PC-9 (cell line): ENCODE measurements at regions not wholly inside any gene's neighbourhood (a gene's known extent, or its start where the extent isn't known, plus 50 kb on each side); places are given as distances from the start of the nearest gene placed in this dataset.

Experiments used
- EZH2 ChIP-seq: fragments of 200-600 bp; sonication (generic); IDR thresholded peaks from 2 replicates; pipeline ENCODE4 v1.8.0; 2017; ENCODE audit warnings: antibody characterized with exemption, low read depth
- TF ChIP-seq, protein P1 (sequence below): fragments of 200-600 bp; sonication (generic); conservative IDR thresholded peaks from 2 replicates; pipeline ENCODE4 v1.6.1; 2017; ENCODE audit warnings: mixed run types, antibody characterized with exemption, mild to moderate bottlenecking, moderate library complexity

DNA sequence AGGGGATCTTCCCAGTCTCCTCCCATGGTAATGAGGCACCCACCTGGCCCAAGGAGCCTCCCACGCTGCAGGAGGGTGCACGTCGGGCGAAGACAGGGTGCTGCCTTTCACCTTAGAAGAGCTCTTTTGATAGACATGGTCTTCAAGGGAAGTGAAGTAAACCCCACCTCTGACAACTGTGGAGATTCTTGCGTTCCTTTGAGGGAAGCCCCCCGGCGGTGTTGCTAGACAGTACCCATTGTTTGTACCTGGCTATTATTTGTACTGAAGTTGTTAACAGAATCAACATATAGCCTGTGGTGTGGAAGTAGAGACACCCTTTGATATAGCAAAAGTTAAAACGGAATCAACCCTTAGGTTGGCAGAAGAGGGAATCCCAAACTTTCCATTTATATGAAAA lies 648.0 kb downstream of the GALR1 start:
- no peak for TF ChIP-seq EZH2
- TF ChIP-seq, protein P1, sequence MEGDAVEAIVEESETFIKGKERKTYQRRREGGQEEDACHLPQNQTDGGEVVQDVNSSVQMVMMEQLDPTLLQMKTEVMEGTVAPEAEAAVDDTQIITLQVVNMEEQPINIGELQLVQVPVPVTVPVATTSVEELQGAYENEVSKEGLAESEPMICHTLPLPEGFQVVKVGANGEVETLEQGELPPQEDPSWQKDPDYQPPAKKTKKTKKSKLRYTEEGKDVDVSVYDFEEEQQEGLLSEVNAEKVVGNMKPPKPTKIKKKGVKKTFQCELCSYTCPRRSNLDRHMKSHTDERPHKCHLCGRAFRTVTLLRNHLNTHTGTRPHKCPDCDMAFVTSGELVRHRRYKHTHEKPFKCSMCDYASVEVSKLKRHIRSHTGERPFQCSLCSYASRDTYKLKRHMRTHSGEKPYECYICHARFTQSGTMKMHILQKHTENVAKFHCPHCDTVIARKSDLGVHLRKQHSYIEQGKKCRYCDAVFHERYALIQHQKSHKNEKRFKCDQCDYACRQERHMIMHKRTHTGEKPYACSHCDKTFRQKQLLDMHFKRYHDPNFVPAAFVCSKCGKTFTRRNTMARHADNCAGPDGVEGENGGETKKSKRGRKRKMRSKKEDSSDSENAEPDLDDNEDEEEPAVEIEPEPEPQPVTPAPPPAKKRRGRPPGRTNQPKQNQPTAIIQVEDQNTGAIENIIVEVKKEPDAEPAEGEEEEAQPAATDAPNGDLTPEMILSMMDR, result no peak
